ENCODE measurements at regions not wholly inside any gene's neighbourhood (a gene's known extent, or its start where the extent isn't known, plus 50 kb on each side); places are given as distances from the start of the nearest gene placed in this dataset.

- TF ChIP-seq POLR2A (IDR thresholded peaks at IDR 0.05) (no peak), CTCF (IDR thresholded peaks at IDR 0.05) (no peak)
Observed at GRCh38 chr11:127711748-127712147, 711.2 kb upstream of the KIRREL3 start.
